OCI-LY7 (cell line): ENCODE measurements at regions not wholly inside any gene's neighbourhood (a gene's known extent, or its start where the extent isn't known, plus 50 kb on each side); places are given as distances from the start of the nearest gene placed in this dataset.

Experiments used
- CTCF ChIP-seq: fragments of 200-600 bp; sonication (generic); conservative IDR thresholded peaks from 2 replicates; pipeline ENCODE4 v1.5.1; 2014; ENCODE audit warnings: mild to moderate bottlenecking, antibody characterized with exemption, low read length, moderate library complexity, mixed read lengths
- EZH2phosphoT487 ChIP-seq: fragments of 200-600 bp; sonication (generic); IDR thresholded peaks from 2 replicates; pipeline ENCODE4 v1.6.1; 2018; ENCODE audit warnings: low read depth, borderline replicate concordance, mild to moderate bottlenecking, mixed run types, antibody characterized with exemption, low read length, moderate library complexity, mixed read lengths

DNA sequence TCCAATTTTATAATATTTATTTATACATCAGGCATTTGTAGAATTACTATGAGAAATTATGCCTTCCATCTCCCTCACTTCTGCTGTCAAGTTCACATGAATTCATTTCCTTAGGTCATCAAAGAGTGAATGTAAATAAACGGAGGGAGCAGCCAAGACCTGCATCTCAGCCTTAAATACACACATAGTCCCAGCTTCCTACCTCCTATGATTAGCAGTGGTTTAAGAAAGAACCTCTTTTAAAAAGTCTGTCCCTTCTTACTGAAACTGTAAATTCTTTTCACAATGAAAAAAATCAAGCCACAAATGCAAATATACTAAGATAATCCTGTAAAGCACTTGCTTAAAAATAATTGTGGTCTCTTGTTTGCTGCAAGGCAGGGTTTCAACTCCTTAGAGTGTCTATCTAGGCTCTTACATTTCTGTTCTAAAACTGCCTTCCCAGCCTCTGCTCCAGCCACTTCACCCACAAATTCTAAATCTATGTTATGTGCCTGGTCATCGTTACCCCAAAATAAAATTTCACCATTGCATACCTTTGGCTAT is 532.7 kb upstream of the FSHR start:
- TF ChIP-seq CTCF, result no peak
- TF ChIP-seq EZH2phosphoT487, result no peak
